ENCODE measurements at regions not wholly inside any gene's neighbourhood (a gene's known extent, or its start where the extent isn't known, plus 50 kb on each side); places are given as distances from the start of the nearest gene placed in this dataset.

GRCh38 chr3:65284961-65285360 lies 597.2 kb upstream of the ADAMTS9 start:
- Histone ChIP-seq H3K79me2 (ENCODE audit: insufficient read depth) (no peaks in the 10 kb centered on the region), H3K4me1 (ENCODE audit: insufficient read depth) (no peaks in the 10 kb centered on the region), H3K36me3 (ENCODE audit: low read depth) (no peaks in the 10 kb centered on the region), H2AFZ (no peak overlapping the region), H3K27me3 (replicated peaks; ENCODE audit: insufficient read depth) (peaks cover 7% of the 10 kb centered on the region; the same call in 1 of the 2 replicates), H3K27ac (no peak overlapping the region), H3F3A (ENCODE audit: insufficient read depth) (no peaks in the 10 kb centered on the region), H3K9ac (no peak overlapping the region), H3K4me2 (ENCODE audit: unreplicated experiment) (no peak overlapping the region), H3K9me2 (ENCODE audit: insufficient read depth) (no peaks in the 10 kb centered on the region), H4K20me1 (ENCODE audit: insufficient read depth) (no peaks in the 10 kb centered on the region), H3K4me3 (no peak overlapping the region), H3K9me3 (ENCODE audit: low read depth) (no peaks in the 10 kb centered on the region)
- no peak for DNase-seq
- 8 to 9% methylated on average over 1 of the region's 1 CpG for WGBS, 2 experiments (ENCODE audit: low coverage in 1 of 2, low lambda C conversion rate in 2 of 2, missing lambda C conversion rate in 2 of 2)
- in situ Hi-C loops (cut with MboI): no loop called here
- TF ChIP-seq EZH2 (IDR thresholded peaks at IDR 0.05; ENCODE audit: insufficient read depth, poor library complexity, severe bottlenecking): no peak
- TF ChIP-seq EZH2phosphoT487 (IDR thresholded peaks at IDR 0.05; ENCODE audit: insufficient read depth, low read depth): no peak

DNA sequence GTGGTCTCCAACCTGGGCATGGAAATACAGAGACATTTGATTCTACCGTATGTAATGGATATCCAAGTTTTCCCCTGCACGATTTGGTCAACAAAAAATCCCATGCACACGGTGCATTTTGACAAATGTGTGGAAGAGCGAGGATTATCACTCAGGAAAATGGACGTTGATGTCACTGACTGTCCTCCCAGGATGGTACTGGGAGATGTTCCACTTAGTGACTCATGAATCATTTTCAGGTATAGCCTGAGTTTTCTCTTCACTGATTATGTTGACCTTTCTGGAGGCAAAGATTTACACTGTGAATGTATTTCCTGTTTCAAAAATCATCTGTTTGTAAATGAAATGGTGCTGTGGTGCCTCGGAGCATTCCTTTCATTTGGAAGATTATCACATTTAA lies 596.7 kb upstream of the ADAMTS9 start:
- WGBS, 2 experiments (ENCODE audit: low coverage in 1 of 2, low lambda C conversion rate in 2 of 2, missing lambda C conversion rate in 2 of 2): 45 to 49% methylated on average over 6 of the region's 6 CpGs
- H3K36me3 ChIP-seq (ENCODE audit: low read depth): no peaks in the 10 kb centered on the region

DNA sequence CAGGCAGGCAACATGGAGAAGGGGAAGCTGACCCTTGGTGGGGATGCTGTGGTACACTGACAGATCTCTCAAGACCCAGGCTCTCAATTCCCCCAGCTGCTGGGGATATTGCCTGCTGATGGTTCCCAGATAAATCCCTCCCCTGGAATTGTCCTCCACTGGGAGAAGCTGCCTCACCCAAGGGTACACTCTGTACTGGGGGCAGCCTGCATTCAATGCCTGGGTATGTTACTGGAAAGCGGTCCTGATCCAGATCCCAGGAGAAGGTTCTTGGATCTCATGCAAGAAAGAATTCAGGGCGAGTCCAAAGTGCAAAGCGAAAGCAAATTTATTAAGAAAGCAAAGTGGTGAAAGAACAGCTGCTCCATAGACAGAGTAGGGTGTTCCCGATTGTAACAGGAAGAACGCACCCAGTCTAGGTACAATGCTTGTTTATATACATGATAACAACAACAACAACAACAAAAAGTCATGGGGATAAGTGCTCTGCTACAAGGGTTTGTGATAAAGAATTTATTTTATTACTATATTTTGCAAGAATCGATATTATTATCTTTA lies 591.5 kb upstream of the ADAMTS9 start:
- Histone ChIP-seq H3K27me3 (replicated peaks; ENCODE audit: insufficient read depth) (peaks cover 7% of the 10 kb centered on the region; the same call in 1 of the 2 replicates), H3K4me1 (ENCODE audit: insufficient read depth) (no peaks in the 10 kb centered on the region), H3K9me3 (ENCODE audit: low read depth) (no peaks in the 10 kb centered on the region), H3K4me2 (ENCODE audit: unreplicated experiment) (no peak overlapping the region), H3F3A (ENCODE audit: insufficient read depth) (no peaks in the 10 kb centered on the region), H3K79me2 (ENCODE audit: insufficient read depth) (no peaks in the 10 kb centered on the region), H3K9me2 (ENCODE audit: insufficient read depth) (no peaks in the 10 kb centered on the region), H4K20me1 (ENCODE audit: insufficient read depth) (no peaks in the 10 kb centered on the region), H3K4me3 (no peak overlapping the region), H3K36me3 (ENCODE audit: low read depth) (no peaks in the 10 kb centered on the region), H3K9ac (no peak overlapping the region), H3K27ac (no peak overlapping the region), H2AFZ (no peak overlapping the region)
- in situ Hi-C loops (cut with MboI): no loop called here
- WGBS, 2 experiments (ENCODE audit: low coverage in 1 of 2, low lambda C conversion rate in 2 of 2, missing lambda C conversion rate in 2 of 2): 42 to 53% methylated on average over 6 of the region's 6 CpGs
- DNase-seq: no peak
- TF ChIP-seq EZH2 (IDR thresholded peaks at IDR 0.05; ENCODE audit: insufficient read depth, poor library complexity, severe bottlenecking) (no peak), EZH2phosphoT487 (IDR thresholded peaks at IDR 0.05; ENCODE audit: insufficient read depth, low read depth) (no peak)

More for the DNA sequence above, 596.7 kb upstream of the ADAMTS9 start:
- Histone ChIP-seq H3K79me2 (ENCODE audit: insufficient read depth) (no peaks in the 10 kb centered on the region), H3K4me3 (no peak overlapping the region), H3K9me3 (ENCODE audit: low read depth) (no peaks in the 10 kb centered on the region), H3K27ac (no peak overlapping the region), H3K9ac (no peak overlapping the region), H3K27me3 (replicated peaks; ENCODE audit: insufficient read depth) (peaks cover 7% of the 10 kb centered on the region; the same call in 1 of the 2 replicates), H3K4me2 (ENCODE audit: unreplicated experiment) (no peak overlapping the region), H2AFZ (no peak overlapping the region), H3K4me1 (ENCODE audit: insufficient read depth) (no peaks in the 10 kb centered on the region), H4K20me1 (ENCODE audit: insufficient read depth) (no peaks in the 10 kb centered on the region), H3K9me2 (ENCODE audit: insufficient read depth) (no peaks in the 10 kb centered on the region), H3F3A (ENCODE audit: insufficient read depth) (no peaks in the 10 kb centered on the region)
- no peak for TF ChIP-seq EZH2phosphoT487 (IDR thresholded peaks at IDR 0.05; ENCODE audit: insufficient read depth, low read depth)
- TF ChIP-seq EZH2 (IDR thresholded peaks at IDR 0.05; ENCODE audit: insufficient read depth, poor library complexity, severe bottlenecking): no peak
- in situ Hi-C loops (cut with MboI): no loop called here
- DNase-seq: no peak

- Histone ChIP-seq H3K9ac (no peak overlapping the region), H4K20me1 (ENCODE audit: insufficient read depth) (no peaks in the 10 kb centered on the region), H3K9me2 (ENCODE audit: insufficient read depth) (no peaks in the 10 kb centered on the region), H3F3A (ENCODE audit: insufficient read depth) (no peaks in the 10 kb centered on the region), H2AFZ (no peak overlapping the region), H3K9me3 (ENCODE audit: low read depth) (no peaks in the 10 kb centered on the region), H3K4me2 (ENCODE audit: unreplicated experiment) (no peak overlapping the region), H3K27ac (no peak overlapping the region), H3K27me3 (replicated peaks; ENCODE audit: insufficient read depth) (peaks cover 7% of the 10 kb centered on the region; the same call in 1 of the 2 replicates), H3K4me3 (no peak overlapping the region), H3K36me3 (ENCODE audit: low read depth) (no peaks in the 10 kb centered on the region), H3K79me2 (ENCODE audit: insufficient read depth) (no peaks in the 10 kb centered on the region), H3K4me1 (ENCODE audit: insufficient read depth) (no peaks in the 10 kb centered on the region)
- no peak for TF ChIP-seq EZH2 (IDR thresholded peaks at IDR 0.05; ENCODE audit: insufficient read depth, poor library complexity, severe bottlenecking)
- no peak for TF ChIP-seq EZH2phosphoT487 (IDR thresholded peaks at IDR 0.05; ENCODE audit: insufficient read depth, low read depth)
- no peak for DNase-seq
- 43 to 44% methylated on average over 2 of the region's 2 CpGs for WGBS, 2 experiments (ENCODE audit: low coverage in 1 of 2, low lambda C conversion rate in 2 of 2, missing lambda C conversion rate in 2 of 2)
- in situ Hi-C loops (cut with MboI): no loop called here
Measured at GRCh38 chr3:65277798-65278197, 590.0 kb upstream of the ADAMTS9 start.
